CD14-positive monocyte (primary cell): ENCODE measurements at regions not wholly inside any gene's neighbourhood (a gene's known extent, or its start where the extent isn't known, plus 50 kb on each side); places are given as distances from the start of the nearest gene placed in this dataset.

ENCODE experiments used
- DNase-seq, 3 donors: peaks; one replicate each; pipeline ENCODE4 v3.0.0-alpha.2; 2011 to 2022
- H2AFZ ChIP-seq: 2 replicates; pipeline ENCODE4 v1.6.0; 2012; ENCODE audit warnings: mild to moderate bottlenecking, low read depth, low read length, inconsistent platforms; ENCODE audit not compliant: insufficient read depth, poor library complexity, severe bottlenecking
- H3K27ac ChIP-seq, 2 donors: 1 replicate in 1 of 2; 2 replicates in 1 of 2; pipeline ENCODE4 v1.5.1; 2012 to 2013; ENCODE audit warnings: low read length in 2 of 2, control low read depth in 1 of 2, inconsistent platforms in 1 of 2, low read depth in 1 of 2, mild to moderate bottlenecking in 1 of 2
- H3K27me3 ChIP-seq, 2 donors: one replicate each; pipeline versions ENCODE4 v1.6.0 to v1.6.1; 2011 to 2013; ENCODE audit warnings: low read length in 2 of 2; ENCODE audit not compliant: control insufficient read depth in 2 of 2, insufficient read depth in 2 of 2
- H3K36me3 ChIP-seq, 2 donors: replicated peaks in 1 of 2; 1 replicate in 1 of 2; 2 replicates in 1 of 2; pipeline versions ENCODE4 v1.5.1 to v1.6.1; 2012 to 2013; ENCODE audit warnings: low read length in 2 of 2, control low read depth in 1 of 2, inconsistent platforms in 1 of 2, mild to moderate bottlenecking in 1 of 2; ENCODE audit not compliant: insufficient read depth in 2 of 2, control insufficient read depth in 1 of 2
- H3K4me1 ChIP-seq, 2 donors: 1 replicate in 1 of 2; 2 replicates in 1 of 2; pipeline versions ENCODE4 v1.5.1 to v1.6.1; 2012 to 2013; ENCODE audit warnings: low read length in 2 of 2, control low read depth in 1 of 2, inconsistent platforms in 1 of 2, mild to moderate bottlenecking in 1 of 2, moderate library complexity in 1 of 2; ENCODE audit not compliant: insufficient read depth in 2 of 2, control insufficient read depth in 1 of 2
- H3K4me2 ChIP-seq: replicated peaks from 2 replicates; pipeline ENCODE3; 2012; ENCODE audit warnings: low read length, moderate library complexity, mild to moderate bottlenecking; ENCODE audit not compliant: poor library complexity, severe bottlenecking; ENCODE audit errors: extremely low read depth
- H3K4me3 ChIP-seq, 3 experiments: fragments of 200-600 bp in 1 of 3; sonication (generic) in 1 of 3; replicated peaks in 1 of 3; 1 replicate in 2 of 3; 2 replicates in 1 of 3; pipeline ENCODE4 v1.5.1; 2011 to 2013; ENCODE audit warnings: low read length in 3 of 3, mild to moderate bottlenecking in 3 of 3, control low read depth in 2 of 3, low read depth in 2 of 3, inconsistent platforms in 1 of 3, moderate library complexity in 1 of 3
- H3K79me2 ChIP-seq: 2 replicates; pipeline ENCODE4 v1.6.0; 2012; ENCODE audit warnings: mild to moderate bottlenecking, control low read depth, inconsistent platforms, low read length, moderate library complexity; ENCODE audit not compliant: insufficient read depth
- H3K9ac ChIP-seq: 2 replicates; pipeline ENCODE4 v1.6.0; 2017; ENCODE audit warnings: low read length, mild to moderate bottlenecking; ENCODE audit not compliant: insufficient read depth, poor library complexity, severe bottlenecking
- H3K9me3 ChIP-seq, 2 donors: replicated peaks in 1 of 2; 1 replicate in 1 of 2; 2 replicates in 1 of 2; pipeline versions ENCODE4 v1.5.1 to v1.6.1; 2012 to 2013; ENCODE audit warnings: low read length in 2 of 2, control low read depth in 1 of 2; ENCODE audit not compliant: control insufficient read depth in 1 of 2, insufficient read depth in 1 of 2
- H4K20me1 ChIP-seq: 2 replicates; pipeline ENCODE4 v1.6.0; 2012; ENCODE audit warnings: mild to moderate bottlenecking, low read length, control low read depth, moderate library complexity; ENCODE audit not compliant: insufficient read depth
- H3K27ac Mint-ChIP-seq, 7 donors: one replicate each; pipeline ENCODE4 v1.8.0; 2020; ENCODE audit warnings: mild to moderate bottlenecking in 7 of 7, mixed read lengths in 7 of 7, moderate library complexity in 6 of 7, inconsistent platforms in 2 of 7
- H3K27me3 Mint-ChIP-seq, 3 donors: one replicate each; pipeline ENCODE4 v1.8.0; 2021 to 2022; ENCODE audit warnings: low read depth in 3 of 3, mild to moderate bottlenecking in 3 of 3, mixed read lengths in 3 of 3, moderate library complexity in 3 of 3, inconsistent platforms in 1 of 3
- H3K36me3 Mint-ChIP-seq, 2 donors: one replicate each; pipeline ENCODE4 v1.8.0; 2020; ENCODE audit warnings: mixed read lengths in 2 of 2, inconsistent platforms in 1 of 2, mild to moderate bottlenecking in 1 of 2
- H3K4me1 Mint-ChIP-seq: one replicate; pipeline ENCODE4 v1.8.0; 2020; ENCODE audit warnings: mild to moderate bottlenecking, mixed read lengths
- H3K4me3 Mint-ChIP-seq, 2 donors: one replicate each; pipeline ENCODE4 v1.8.0; 2020; ENCODE audit warnings: mild to moderate bottlenecking in 2 of 2, mixed read lengths in 2 of 2, moderate library complexity in 1 of 2
- H3K9me3 Mint-ChIP-seq, 7 donors: one replicate each; pipeline ENCODE4 v1.8.0; 2020 to 2022; ENCODE audit warnings: mixed read lengths in 7 of 7, mild to moderate bottlenecking in 6 of 7, moderate library complexity in 6 of 7, inconsistent platforms in 2 of 7
- WGBS: methylation state at CpG from one replicate; pipeline ENCODE4 v1.1.5; 2013; ENCODE audit warnings: missing lambda C conversion rate; ENCODE audit not compliant: insufficient coverage; 5-methylcytosine and 5-hydroxymethylcytosine counted together
- intact Hi-C, 2 donors: fragments of 100-400 bp; cut with micrococcal nuclease; formaldehyde crosslinking; loops; one replicate each; pipeline versions ENCODE4 v1.15.0 to v1.15.1; 2023
- TF ChIP-seq, protein P1 (sequence below): fragments of 200-600 bp; IDR thresholded peaks from one replicate; pipeline ENCODE4 v1.8.0; 2022; ENCODE audit warnings: antibody characterized with exemption, mild to moderate bottlenecking

DNA sequence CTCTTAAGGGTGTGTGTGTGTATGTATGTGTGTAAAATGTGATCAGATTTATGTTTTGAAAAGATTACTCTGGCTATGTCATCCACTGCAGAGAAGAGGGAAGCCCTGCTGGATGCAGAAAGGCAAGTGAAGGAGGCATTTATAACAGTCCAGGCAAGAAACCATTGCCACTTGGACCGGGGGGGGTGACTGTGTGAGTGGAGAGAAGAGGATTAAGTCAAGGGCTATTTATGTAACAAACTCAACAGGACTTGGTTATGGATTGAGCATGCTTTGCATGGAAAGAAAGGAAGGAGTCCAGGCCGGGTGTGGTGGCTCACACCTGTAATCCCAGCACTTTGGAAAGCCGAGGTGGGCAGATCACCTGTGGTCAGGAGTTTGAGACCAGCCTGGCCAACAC lies 143.0 kb downstream of the URB2 start:
- no peaks in the 10 kb centered on the region for H3K79me2 ChIP-seq
- no peak overlapping the region for H3K27ac Mint-ChIP-seq
- H3K4me3 Mint-ChIP-seq: no peak overlapping the region
- H4K20me1 ChIP-seq: no peaks in the 10 kb centered on the region
- H3K36me3 ChIP-seq: no peaks in the 10 kb centered on the region
- no peaks in the 10 kb centered on the region for H3K4me1 Mint-ChIP-seq
- WGBS: 100% methylated on average over 2 of the region's 3 CpGs
- no peak overlapping the region for H3K4me3 ChIP-seq
- peaks cover 6 to 11% (median 7%) of the 10 kb centered on the region in 3 donors for H3K27me3 Mint-ChIP-seq
- no peaks in the 10 kb centered on the region for H3K9me3 ChIP-seq
- H3K4me1 ChIP-seq: no peaks in the 10 kb centered on the region
- no peak for DNase-seq
- H3K9ac ChIP-seq: no peak overlapping the region
- H3K4me2 ChIP-seq: no peak overlapping the region
- no peak overlapping the region for H2AFZ ChIP-seq
- H3K36me3 Mint-ChIP-seq: no peaks in the 10 kb centered on the region
- intact Hi-C loops: no loop called here
- no peak overlapping the region for H3K27ac ChIP-seq
- peaks cover 0 to 2% (median 0%) of the 10 kb centered on the region in 7 donors for H3K9me3 Mint-ChIP-seq
- no peaks in the 10 kb centered on the region for H3K27me3 ChIP-seq
- TF ChIP-seq, protein P1, sequence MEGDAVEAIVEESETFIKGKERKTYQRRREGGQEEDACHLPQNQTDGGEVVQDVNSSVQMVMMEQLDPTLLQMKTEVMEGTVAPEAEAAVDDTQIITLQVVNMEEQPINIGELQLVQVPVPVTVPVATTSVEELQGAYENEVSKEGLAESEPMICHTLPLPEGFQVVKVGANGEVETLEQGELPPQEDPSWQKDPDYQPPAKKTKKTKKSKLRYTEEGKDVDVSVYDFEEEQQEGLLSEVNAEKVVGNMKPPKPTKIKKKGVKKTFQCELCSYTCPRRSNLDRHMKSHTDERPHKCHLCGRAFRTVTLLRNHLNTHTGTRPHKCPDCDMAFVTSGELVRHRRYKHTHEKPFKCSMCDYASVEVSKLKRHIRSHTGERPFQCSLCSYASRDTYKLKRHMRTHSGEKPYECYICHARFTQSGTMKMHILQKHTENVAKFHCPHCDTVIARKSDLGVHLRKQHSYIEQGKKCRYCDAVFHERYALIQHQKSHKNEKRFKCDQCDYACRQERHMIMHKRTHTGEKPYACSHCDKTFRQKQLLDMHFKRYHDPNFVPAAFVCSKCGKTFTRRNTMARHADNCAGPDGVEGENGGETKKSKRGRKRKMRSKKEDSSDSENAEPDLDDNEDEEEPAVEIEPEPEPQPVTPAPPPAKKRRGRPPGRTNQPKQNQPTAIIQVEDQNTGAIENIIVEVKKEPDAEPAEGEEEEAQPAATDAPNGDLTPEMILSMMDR: no peak

DNA sequence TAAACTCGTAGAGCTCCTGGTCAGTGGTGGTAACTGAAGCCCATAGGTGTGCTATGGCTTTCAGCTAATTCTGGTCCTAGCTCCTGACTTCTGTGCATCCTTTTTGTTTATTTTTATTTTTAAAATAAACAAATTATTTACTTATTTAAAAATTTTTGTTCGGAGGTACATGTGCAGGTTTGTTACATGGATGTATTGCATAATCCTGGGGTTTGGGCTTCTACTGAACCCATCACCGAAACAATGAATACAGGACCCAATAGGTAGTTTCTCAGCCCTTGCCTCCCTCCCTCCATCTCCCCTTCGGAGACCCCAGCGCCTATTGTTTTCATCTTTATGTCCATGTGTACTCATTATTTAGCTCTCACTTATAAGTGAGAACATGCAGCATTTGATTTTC lies 143.8 kb downstream of the URB2 start:
- Mint-ChIP-seq H3K36me3 (no peaks in the 10 kb centered on the region), H3K27me3 (peaks cover 6 to 9% (median 7%) of the 10 kb centered on the region in 3 donors), H3K27ac (no peak overlapping the region), H3K9me3 (peaks cover 0 to 2% (median 0%) of the 10 kb centered on the region in 7 donors), H3K4me1 (no peaks in the 10 kb centered on the region), H3K4me3 (no peak overlapping the region)
- no peak overlapping the region for H3K9ac ChIP-seq
- no peak overlapping the region for H2AFZ ChIP-seq
- H3K79me2 ChIP-seq: no peaks in the 10 kb centered on the region
- TF ChIP-seq, protein P1: no peak
- H3K4me2 ChIP-seq: no peak overlapping the region
- no peak overlapping the region for H3K4me3 ChIP-seq
- no peak overlapping the region for H3K27ac ChIP-seq
- intact Hi-C loops: no loop called here
- no peaks in the 10 kb centered on the region for H3K9me3 ChIP-seq
- 80% methylated on average over 1 of the region's 5 CpGs for WGBS
- H3K4me1 ChIP-seq: no peaks in the 10 kb centered on the region
- H3K27me3 ChIP-seq: no peaks in the 10 kb centered on the region
- no peaks in the 10 kb centered on the region for H3K36me3 ChIP-seq
- H4K20me1 ChIP-seq: no peaks in the 10 kb centered on the region
- DNase-seq: no peak
